Daoy (cell line): ENCODE measurements at regions not wholly inside any gene's neighbourhood (a gene's known extent, or its start where the extent isn't known, plus 50 kb on each side); places are given as distances from the start of the nearest gene placed in this dataset.

Experiments
- DNase-seq: peaks from one replicate; pipeline ENCODE4 v3.0.0-alpha.2; 2015; ENCODE audit warnings: low read depth

- no peak for DNase-seq
Measured at GRCh38 chr9:107999011-107999410, 509.4 kb upstream of the KLF4 start.

- DNase-seq, result no peak
Measured at GRCh38 chr9:107994648-107995047, 505.1 kb upstream of the KLF4 start.

- no peak for DNase-seq
Measured at GRCh38 chr9:107992271-107992670, 502.7 kb upstream of the KLF4 start.

- no peak for DNase-seq
Measured at GRCh38 chr9:107991581-107991980, 502.0 kb upstream of the KLF4 start.

- no peak for DNase-seq
Measured at GRCh38 chr9:107989544-107989943, 500.0 kb upstream of the KLF4 start.

GRCh38 chr9:107989099-107989498, 499.5 kb upstream of the KLF4 start:
- no peak for DNase-seq

- DNase-seq, result no peak
Measured at GRCh38 chr9:107984956-107985355, 495.4 kb upstream of the KLF4 start.

GRCh38 chr9:107983762-107984161, 494.2 kb upstream of the KLF4 start:
- DNase-seq, result no peak

- DNase-seq, result peak; percentile 12
Measured at GRCh38 chr9:107983181-107983603, 493.6 kb upstream of the KLF4 start.

- no peak for DNase-seq
Measured at GRCh38 chr9:107982745-107983144, 493.2 kb upstream of the KLF4 start.

GRCh38 chr9:107982001-107982400, 492.4 kb upstream of the KLF4 start:
- no peak for DNase-seq

GRCh38 chr9:107980984-107981383, 491.4 kb upstream of the KLF4 start:
- no peak for DNase-seq

GRCh38 chr9:107976767-107977166, 487.2 kb upstream of the KLF4 start:
- DNase-seq, result no peak

GRCh38 chr9:107975426-107976010, 485.9 kb upstream of the KLF4 start:
- no peak for DNase-seq

GRCh38 chr9:107973451-107973850, 483.9 kb upstream of the KLF4 start:
- DNase-seq, result no peak

GRCh38 chr9:107972346-107972745, 482.8 kb upstream of the KLF4 start:
- DNase-seq, result no peak

- DNase-seq, result no peak
Measured at GRCh38 chr9:107971241-107971640, 481.7 kb upstream of the KLF4 start.

- no peak for DNase-seq
Measured at GRCh38 chr9:107970726-107971125, 481.2 kb upstream of the KLF4 start.

- DNase-seq, result no peak
Measured at GRCh38 chr9:107969727-107970126, 480.2 kb upstream of the KLF4 start.

GRCh38 chr9:107969141-107969540, 479.6 kb upstream of the KLF4 start:
- no peak for DNase-seq

GRCh38 chr9:107963246-107963645, 473.7 kb upstream of the KLF4 start:
- DNase-seq, result no peak

- no peak for DNase-seq
Measured at GRCh38 chr9:107960916-107961315, 471.3 kb upstream of the KLF4 start.

- no peak for DNase-seq
Measured at GRCh38 chr9:107954312-107954711, 464.7 kb upstream of the KLF4 start.

- DNase-seq, result no peak
Measured at GRCh38 chr9:107953556-107954125, 464.1 kb upstream of the KLF4 start.
